ENCODE measurements at regions not wholly inside any gene's neighbourhood (a gene's known extent, or its start where the extent isn't known, plus 50 kb on each side); places are given as distances from the start of the nearest gene placed in this dataset.

GRCh38 chr3:70740872-70741271, 428.4 kb upstream of the MDFIC2 start:
- Histone ChIP-seq H2AFZ (ENCODE audit: low read depth) (no peak overlapping the region), H3K9ac (no peak overlapping the region), H3K27ac (ENCODE audit: low read depth in 2 of 2, low read length in 1 of 2) (no peak overlapping the region), H3K4me3 (ENCODE audit: low read depth in 2 of 2, low read length in 1 of 2) (no peak overlapping the region), H3K79me2 (ENCODE audit: insufficient read depth) (no peaks in the 10 kb centered on the region), H4K20me1 (ENCODE audit: insufficient read depth) (no peaks in the 10 kb centered on the region), H3F3A (replicated peaks; ENCODE audit: insufficient read depth) (no peaks in the 10 kb centered on the region), H3K36me3 (replicated peaks in 1 of 2; ENCODE audit: control insufficient read depth in 1 of 2, insufficient read depth in 2 of 2, low read length in 1 of 2) (no peaks in the 10 kb centered on the region), H3K27me3 (ENCODE audit: insufficient read depth) (no peaks in the 10 kb centered on the region), H3K4me1 (ENCODE audit: control insufficient read depth in 1 of 2, insufficient read depth in 2 of 2, low read depth in 1 of 2, low read length in 1 of 2) (no peaks in the 10 kb centered on the region), H3K9me2 (no peaks in the 10 kb centered on the region), H3K9me3 (no peaks in the 10 kb centered on the region), H3K4me2 (no peak overlapping the region)
- no peak for TF ChIP-seq TEAD4 (IDR thresholded peaks at IDR 0.05; ENCODE audit: borderline replicate concordance, insufficient read depth)
- TF ChIP-seq RXRA (IDR thresholded peaks at IDR 0.05; ENCODE audit: borderline replicate concordance, low read depth), result no peak
- TF ChIP-seq GABPA (IDR thresholded peaks at IDR 0.05; ENCODE audit: low read depth), result no peak
- TF ChIP-seq MXI1 (IDR thresholded peaks at IDR 0.05; ENCODE audit: low read depth, low read length), result no peak
- no peak for TF ChIP-seq ZBTB33 (IDR thresholded peaks at IDR 0.05; ENCODE audit: borderline replicate concordance, low read depth)
- TF ChIP-seq CTCF (IDR thresholded peaks at IDR 0.05), result no peak
- TF ChIP-seq TCF12 (IDR thresholded peaks at IDR 0.05), result no peak
- TF ChIP-seq RAD21 (IDR thresholded peaks at IDR 0.05; ENCODE audit: low read length), result no peak
- WGBS (ENCODE audit: low lambda C conversion rate), result 60% methylated on average over 4 of the region's 4 CpGs
- DNase-seq, result no peak
- POLR2A ChIA-PET, result no interaction called here
- CTCF ChIA-PET, result interaction anchor here (1.1 kb wide), 1 partner anchor 10 kb away, joined by 3 read pairs; no protein-coding TSS in a partner anchor

- H3K9me2 ChIP-seq, result no peaks in the 10 kb centered on the region
- no peaks in the 10 kb centered on the region for H4K20me1 ChIP-seq (ENCODE audit: insufficient read depth)
- no peak overlapping the region for H3K9ac ChIP-seq
- H3K4me1 ChIP-seq (ENCODE audit: control insufficient read depth in 1 of 2, insufficient read depth in 2 of 2, low read depth in 1 of 2, low read length in 1 of 2), result no peaks in the 10 kb centered on the region
- no peak overlapping the region for H3K27ac ChIP-seq (ENCODE audit: low read depth in 2 of 2, low read length in 1 of 2)
- WGBS (ENCODE audit: low lambda C conversion rate), result no CpG with 5 or more reads among the region's 1 CpG
- H3K27me3 ChIP-seq (ENCODE audit: insufficient read depth), result no peaks in the 10 kb centered on the region
- no peak for DNase-seq
- H2AFZ ChIP-seq (ENCODE audit: low read depth), result no peak overlapping the region
- no peaks in the 10 kb centered on the region for H3K79me2 ChIP-seq (ENCODE audit: insufficient read depth)
- no peak overlapping the region for H3K4me3 ChIP-seq (ENCODE audit: low read depth in 2 of 2, low read length in 1 of 2)
- no peaks in the 10 kb centered on the region for H3F3A ChIP-seq (replicated peaks; ENCODE audit: insufficient read depth)
- CTCF ChIA-PET, result interaction anchor here (0.7 kb wide), 1 partner anchor 268 kb away, joined by 3 read pairs; no protein-coding TSS in a partner anchor
- no peaks in the 10 kb centered on the region for H3K36me3 ChIP-seq (replicated peaks in 1 of 2; ENCODE audit: control insufficient read depth in 1 of 2, insufficient read depth in 2 of 2, low read length in 1 of 2)
- H3K4me2 ChIP-seq, result no peak overlapping the region
- H3K9me3 ChIP-seq, result no peaks in the 10 kb centered on the region
- POLR2A ChIA-PET, result no interaction called here
- no peak for TF ChIP-seq RFX5 (IDR thresholded peaks at IDR 0.05; ENCODE audit: low read length)
- no peak for TF ChIP-seq ELF1 (IDR thresholded peaks at IDR 0.05)
- no peak for TF ChIP-seq MXI1 (IDR thresholded peaks at IDR 0.05; ENCODE audit: low read depth, low read length)
- TF ChIP-seq IRF3 (IDR thresholded peaks at IDR 0.05; ENCODE audit: low read depth, low read length), result no peak
- TF ChIP-seq GATA2 (CRISPR knock-in tag; IDR thresholded peaks at IDR 0.05), result no peak
- TF ChIP-seq EP300 (IDR thresholded peaks at IDR 0.05; ENCODE audit: borderline replicate concordance in 1 of 2, low read depth in 1 of 2, low read length in 1 of 2), result no peak
- TF ChIP-seq SMC3 (IDR thresholded peaks at IDR 0.05; ENCODE audit: low read depth, low read length), result no peak
- no peak for TF ChIP-seq ZBTB33 (IDR thresholded peaks at IDR 0.05; ENCODE audit: borderline replicate concordance, low read depth)
- TF ChIP-seq NFIC (IDR thresholded peaks at IDR 0.05; ENCODE audit: borderline replicate concordance), result no peak
- no peak for TF ChIP-seq FOXJ3 (CRISPR knock-in tag; IDR thresholded peaks at IDR 0.05)
- no peak for TF ChIP-seq JUND (IDR thresholded peaks at IDR 0.05)
- TF ChIP-seq TEAD4 (IDR thresholded peaks at IDR 0.05; ENCODE audit: borderline replicate concordance, insufficient read depth), result no peak
- TF ChIP-seq MEF2A (IDR thresholded peaks at IDR 0.05; ENCODE audit: borderline replicate concordance, low read depth), result no peak
Measured at GRCh38 chr3:70740071-70740470, 427.6 kb upstream of the MDFIC2 start.
